Body of pancreas (tissue), 4 donors: ENCODE measurements at regions not wholly inside any gene's neighbourhood (a gene's known extent, or its start where the extent isn't known, plus 50 kb on each side); places are given as distances from the start of the nearest gene placed in this dataset.

Experiments used
- ATAC-seq: fragments of 150-250 bp; one replicate; pipeline ENCODE4 v1.9.1; 2016
- DNase-seq, 4 donors: peaks; one replicate each; pipeline ENCODE4 v3.0.0-alpha.2; 2019
- H3K27ac ChIP-seq, 4 donors: fragments of 200-600 bp; sonication (generic); 1 replicate in 3 of 4; 2 replicates in 1 of 4; pipeline versions ENCODE4 v1.5.1 to v1.6.1; 2016 to 2019; ENCODE audit warnings: mild to moderate bottlenecking in 1 of 4, mixed read lengths in 1 of 4, moderate library complexity in 1 of 4
- H3K27me3 ChIP-seq, 2 donors: fragments of 200-600 bp; sonication (generic); one replicate each; pipeline ENCODE4 v1.6.0; 2016; ENCODE audit warnings: mild to moderate bottlenecking in 1 of 2
- H3K36me3 ChIP-seq, 2 donors: fragments of 200-600 bp; sonication (generic); replicated peaks in 1 of 2; 2 replicates each; pipeline ENCODE4 v1.5.1; 2016; ENCODE audit warnings: low read depth in 2 of 2; ENCODE audit not compliant: insufficient read depth in 1 of 2
- H3K4me1 ChIP-seq: fragments of 200-600 bp; sonication (generic); one replicate; pipeline ENCODE4 v1.6.0; 2016
- H3K4me3 ChIP-seq, 2 donors: fragments of 200-600 bp; sonication (generic); 1 replicate in 1 of 2; 2 replicates in 1 of 2; pipeline ENCODE4 v1.5.1; 2016 to 2019
- H3K9me3 ChIP-seq, 3 donors: fragments of 200-600 bp; sonication (generic); 1 replicate in 2 of 3; 2 replicates in 1 of 3; pipeline ENCODE4 v1.5.1; 2016
- POLR2A ChIP-seq, 3 donors: fragments of 450-650 bp; IDR thresholded peaks; one replicate each; pipeline ENCODE4 v1.6.1; 2016; ENCODE audit warnings: antibody characterized with exemption in 3 of 3, mild to moderate bottlenecking in 2 of 3
- WGBS, 2 donors: methylation state at CpG; one replicate each; pipeline ENCODE4 v1.1.5; 2017; 5-methylcytosine and 5-hydroxymethylcytosine counted together
- intact Hi-C: fragments of 100-400 bp; cut with DNase I; formaldehyde crosslinking; loops from one replicate; pipeline ENCODE4 v1.15.1; 2023
- TF ChIP-seq, protein P1 (sequence below), 7 experiments: fragments of 450-650 bp in 4 of 7; fragments of 200-600 bp in 3 of 7; sonication (generic) in 3 of 7; IDR thresholded peaks; one replicate each; pipeline ENCODE4 v1.5.1; 2016 to 2019; ENCODE audit warnings: antibody characterized with exemption in 7 of 7

DNA sequence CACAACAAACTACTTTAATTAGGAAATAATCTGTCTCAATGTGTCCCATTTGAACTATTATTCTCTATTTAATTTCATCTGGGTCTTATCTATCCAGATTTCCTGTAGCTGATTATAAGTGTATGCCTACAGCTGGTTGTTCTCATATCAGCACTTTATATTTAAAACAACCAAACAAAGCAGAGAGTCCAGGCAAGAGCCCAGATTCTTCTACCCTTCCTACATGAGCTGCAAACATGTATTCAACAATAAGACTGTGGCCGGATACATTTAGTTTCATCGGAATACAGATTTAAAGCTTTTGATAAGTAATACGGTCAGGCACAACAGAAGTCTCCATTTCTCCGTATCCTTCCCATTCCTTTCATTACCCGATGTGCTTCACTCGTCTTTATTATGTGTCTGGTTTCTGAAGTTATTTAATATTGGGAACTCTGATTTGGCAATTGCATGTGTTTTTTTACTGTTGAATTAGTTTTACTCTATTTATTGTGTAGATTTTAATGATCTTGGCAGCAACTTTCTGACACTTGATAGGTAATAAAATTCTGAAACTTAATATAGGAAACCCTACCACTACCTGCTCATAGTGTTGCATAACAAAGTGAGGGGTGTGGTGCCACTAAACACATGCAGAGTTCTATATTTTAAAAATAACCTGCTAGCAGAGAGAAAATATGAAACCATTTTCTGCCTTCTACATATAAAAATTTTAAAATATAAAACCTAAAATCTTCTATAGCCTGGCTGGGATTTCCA is 653.5 kb upstream of the PTCHD4 start:
- no peak for TF ChIP-seq POLR2A (IDR thresholded peaks at IDR 0.05)
- TF ChIP-seq, protein P1, sequence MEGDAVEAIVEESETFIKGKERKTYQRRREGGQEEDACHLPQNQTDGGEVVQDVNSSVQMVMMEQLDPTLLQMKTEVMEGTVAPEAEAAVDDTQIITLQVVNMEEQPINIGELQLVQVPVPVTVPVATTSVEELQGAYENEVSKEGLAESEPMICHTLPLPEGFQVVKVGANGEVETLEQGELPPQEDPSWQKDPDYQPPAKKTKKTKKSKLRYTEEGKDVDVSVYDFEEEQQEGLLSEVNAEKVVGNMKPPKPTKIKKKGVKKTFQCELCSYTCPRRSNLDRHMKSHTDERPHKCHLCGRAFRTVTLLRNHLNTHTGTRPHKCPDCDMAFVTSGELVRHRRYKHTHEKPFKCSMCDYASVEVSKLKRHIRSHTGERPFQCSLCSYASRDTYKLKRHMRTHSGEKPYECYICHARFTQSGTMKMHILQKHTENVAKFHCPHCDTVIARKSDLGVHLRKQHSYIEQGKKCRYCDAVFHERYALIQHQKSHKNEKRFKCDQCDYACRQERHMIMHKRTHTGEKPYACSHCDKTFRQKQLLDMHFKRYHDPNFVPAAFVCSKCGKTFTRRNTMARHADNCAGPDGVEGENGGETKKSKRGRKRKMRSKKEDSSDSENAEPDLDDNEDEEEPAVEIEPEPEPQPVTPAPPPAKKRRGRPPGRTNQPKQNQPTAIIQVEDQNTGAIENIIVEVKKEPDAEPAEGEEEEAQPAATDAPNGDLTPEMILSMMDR (IDR thresholded peaks at IDR 0.05), result no peak
- Histone ChIP-seq H3K27me3 (no peaks in the 10 kb centered on the region), H3K36me3 (no peaks in the 10 kb centered on the region), H3K27ac (no peak overlapping the region), H3K9me3 (no peaks in the 10 kb centered on the region), H3K4me3 (no peak overlapping the region), H3K4me1 (no peaks in the 10 kb centered on the region)
- WGBS, 2 donors, result 65% methylated on average over 6 of the region's 6 CpGs
- intact Hi-C loops, result no loop called here
- DNase-seq (no peak), ATAC-seq (no peak)

DNA sequence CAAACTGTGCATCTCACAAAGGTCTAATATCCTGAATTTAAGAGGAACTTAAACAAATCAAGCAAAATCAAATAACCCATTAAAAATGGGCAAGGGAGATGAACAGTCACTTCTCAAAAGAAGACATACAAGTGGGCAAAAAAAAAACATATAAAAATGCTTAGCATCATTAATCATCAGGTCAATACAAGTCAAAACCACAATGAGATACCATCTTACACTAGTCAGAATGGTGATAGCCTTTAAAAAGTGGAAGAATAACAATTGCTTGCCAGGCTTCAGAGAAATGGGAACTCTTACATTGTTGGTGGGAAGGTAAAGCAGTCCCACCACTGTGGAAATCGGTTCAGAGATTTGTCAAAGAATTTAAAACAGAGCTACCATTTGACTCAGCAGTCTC is 646.7 kb upstream of the PTCHD4 start:
- H3K4me1 ChIP-seq, result no peaks in the 10 kb centered on the region
- intact Hi-C loops, result no loop called here
- 50 to 63% methylated on average over 1 of the region's 1 CpG for WGBS, 2 donors
- H3K9me3 ChIP-seq, result no peaks in the 10 kb centered on the region
- no peak overlapping the region for H3K4me3 ChIP-seq
- DNase-seq, result no peak
- TF ChIP-seq POLR2A (IDR thresholded peaks at IDR 0.05), result no peak
- TF ChIP-seq, protein P1 (IDR thresholded peaks at IDR 0.05), result no peak
- no peak for ATAC-seq
- H3K27me3 ChIP-seq, result no peaks in the 10 kb centered on the region
- H3K27ac ChIP-seq, result no peak overlapping the region
- H3K36me3 ChIP-seq, result no peaks in the 10 kb centered on the region

DNA sequence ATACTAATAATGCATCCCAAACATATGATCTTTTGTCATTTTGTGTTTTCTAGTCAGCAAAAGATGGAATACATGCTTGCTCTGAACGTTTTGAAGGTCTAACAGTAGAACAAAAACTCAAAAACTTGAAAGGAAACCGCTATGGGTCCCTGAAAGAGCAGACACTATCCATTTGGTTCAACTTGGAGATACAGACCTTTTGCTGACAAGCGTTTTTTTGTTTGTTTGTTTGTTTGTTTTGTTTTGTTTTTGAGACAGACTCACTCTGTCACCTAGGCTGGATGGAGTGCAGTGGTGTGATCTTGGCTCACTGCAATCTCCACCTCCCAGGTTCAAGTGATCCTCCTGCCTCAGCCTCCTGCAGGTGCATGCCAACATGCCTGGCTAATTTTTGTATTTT is 644.3 kb upstream of the PTCHD4 start:
- H3K36me3 ChIP-seq, result no peaks in the 10 kb centered on the region
- TF ChIP-seq POLR2A (IDR thresholded peaks at IDR 0.05), result no peak
- TF ChIP-seq, protein P1 (IDR thresholded peaks at IDR 0.05), result no peak
- no peak for DNase-seq

DNA sequence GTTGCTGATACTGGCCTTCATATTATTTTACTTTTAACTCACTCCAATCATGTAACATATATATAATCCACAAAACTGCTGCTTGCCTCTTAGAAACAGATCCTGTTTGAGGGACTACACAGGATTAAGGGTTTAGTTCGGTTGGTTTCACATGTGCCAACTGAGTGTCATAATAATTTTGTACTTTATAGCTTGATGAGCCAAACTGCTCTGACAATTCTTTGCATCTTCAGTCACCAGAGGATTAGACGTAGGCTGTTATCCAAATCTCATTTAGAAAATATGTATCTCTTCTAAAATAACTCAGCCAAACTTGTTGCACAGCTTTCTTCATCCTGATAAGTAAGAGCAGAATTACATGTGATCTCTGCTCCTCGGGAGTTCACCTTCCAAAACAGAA is 643.6 kb upstream of the PTCHD4 start:
- intact Hi-C loops, result no loop called here
- WGBS, 2 donors, result 39 to 46% methylated on average over 3 of the region's 3 CpGs
- no peak for TF ChIP-seq POLR2A (IDR thresholded peaks at IDR 0.05)
- TF ChIP-seq, protein P1 (IDR thresholded peaks at IDR 0.05), result no peak

More for the DNA sequence above, 644.3 kb upstream of the PTCHD4 start:
- Histone ChIP-seq H3K27ac (no peak overlapping the region), H3K4me3 (no peak overlapping the region), H3K27me3 (no peaks in the 10 kb centered on the region), H3K9me3 (no peaks in the 10 kb centered on the region), H3K4me1 (no peaks in the 10 kb centered on the region)
- WGBS, 2 donors, result 37 to 43% methylated on average over 3 of the region's 3 CpGs
- intact Hi-C loops, result no loop called here
- no peak for ATAC-seq

GRCh38 chr6:48750861-48751260 is 639.9 kb upstream of the PTCHD4 start:
- Histone ChIP-seq H3K36me3 (no peaks in the 10 kb centered on the region), H3K4me3 (no peak overlapping the region), H3K4me1 (no peaks in the 10 kb centered on the region), H3K27me3 (no peaks in the 10 kb centered on the region), H3K9me3 (no peaks in the 10 kb centered on the region), H3K27ac (no peak overlapping the region)
- TF ChIP-seq, protein P1 (IDR thresholded peaks at IDR 0.05), result no peak
- TF ChIP-seq POLR2A (IDR thresholded peaks at IDR 0.05), result no peak
- ATAC-seq, result no peak
- WGBS, 2 donors, result 43 to 59% methylated on average over 2 of the region's 2 CpGs
- intact Hi-C loops, result no loop called here
- no peak for DNase-seq

More for the DNA sequence above, 643.6 kb upstream of the PTCHD4 start:
- H3K9me3 ChIP-seq, result no peaks in the 10 kb centered on the region
- no peaks in the 10 kb centered on the region for H3K27me3 ChIP-seq
- ATAC-seq (no peak), DNase-seq (no peak)
- no peaks in the 10 kb centered on the region for H3K36me3 ChIP-seq
- no peaks in the 10 kb centered on the region for H3K4me1 ChIP-seq
- no peak overlapping the region for H3K4me3 ChIP-seq
- no peak overlapping the region for H3K27ac ChIP-seq
